ENCODE measurements at regions not wholly inside any gene's neighbourhood (a gene's known extent, or its start where the extent isn't known, plus 50 kb on each side); places are given as distances from the start of the nearest gene placed in this dataset.

DNA sequence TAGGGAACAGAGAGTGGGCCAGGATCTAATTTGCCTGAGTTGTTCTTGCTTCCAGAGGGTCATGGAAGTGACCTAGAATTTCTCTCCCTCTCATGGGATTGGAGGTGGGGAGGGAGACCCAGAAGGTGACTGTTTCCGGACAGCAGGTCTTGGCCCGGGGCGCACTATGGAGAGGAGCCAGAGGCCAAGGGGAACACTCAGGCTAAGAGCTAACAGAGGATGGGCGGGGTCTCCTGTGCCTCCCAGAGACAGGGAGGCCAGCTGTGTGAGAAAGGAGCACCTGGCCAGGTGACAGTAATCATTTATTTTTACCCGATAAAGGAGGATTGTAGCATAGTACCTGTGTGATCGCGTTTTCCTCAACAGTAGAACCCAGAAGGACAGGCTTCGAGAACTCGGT lies 50.9 kb upstream of the ANKH start:
- Histone ChIP-seq H3K9me3 (no peaks in the 10 kb centered on the region), H3K4me3 (no peak overlapping the region), H3K4me1 (peaks cover 0 to 4% of the 10 kb centered on the region in 2 donors), H3K36me3 (no peaks in the 10 kb centered on the region), H3K27me3 (no peaks in the 10 kb centered on the region), H3K27ac (no peak overlapping the region)
- TF ChIP-seq, protein P1, sequence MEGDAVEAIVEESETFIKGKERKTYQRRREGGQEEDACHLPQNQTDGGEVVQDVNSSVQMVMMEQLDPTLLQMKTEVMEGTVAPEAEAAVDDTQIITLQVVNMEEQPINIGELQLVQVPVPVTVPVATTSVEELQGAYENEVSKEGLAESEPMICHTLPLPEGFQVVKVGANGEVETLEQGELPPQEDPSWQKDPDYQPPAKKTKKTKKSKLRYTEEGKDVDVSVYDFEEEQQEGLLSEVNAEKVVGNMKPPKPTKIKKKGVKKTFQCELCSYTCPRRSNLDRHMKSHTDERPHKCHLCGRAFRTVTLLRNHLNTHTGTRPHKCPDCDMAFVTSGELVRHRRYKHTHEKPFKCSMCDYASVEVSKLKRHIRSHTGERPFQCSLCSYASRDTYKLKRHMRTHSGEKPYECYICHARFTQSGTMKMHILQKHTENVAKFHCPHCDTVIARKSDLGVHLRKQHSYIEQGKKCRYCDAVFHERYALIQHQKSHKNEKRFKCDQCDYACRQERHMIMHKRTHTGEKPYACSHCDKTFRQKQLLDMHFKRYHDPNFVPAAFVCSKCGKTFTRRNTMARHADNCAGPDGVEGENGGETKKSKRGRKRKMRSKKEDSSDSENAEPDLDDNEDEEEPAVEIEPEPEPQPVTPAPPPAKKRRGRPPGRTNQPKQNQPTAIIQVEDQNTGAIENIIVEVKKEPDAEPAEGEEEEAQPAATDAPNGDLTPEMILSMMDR (IDR thresholded peaks at IDR 0.05): no peak
- DNase-seq (ENCODE audit: low spot score): no peak

Data from right atrium auricular region (tissue), 2 donors.